ENCODE measurements at regions not wholly inside any gene's neighbourhood (a gene's known extent, or its start where the extent isn't known, plus 50 kb on each side); places are given as distances from the start of the nearest gene placed in this dataset.
"Not testable (repeated sequence)": the region's sequence is repeated elsewhere in the genome, so short reads cannot be mapped to it uniquely, and the experiment has no call there.

GRCh38 chr11:97912629-97913028 lies 1108.1 kb upstream of the CNTN5 start:
- Histone ChIP-seq H3K4me1 (ENCODE audit: control insufficient read depth, extremely low read depth, insufficient read depth, low read length) (no peaks in the 10 kb centered on the region), H3K9me3 (ENCODE audit: control insufficient read depth, low read depth, low read length) (no peaks in the 10 kb centered on the region), H3K27ac (ENCODE audit: control insufficient read depth, insufficient read depth, low read length) (no peak overlapping the region), H3K27me3 (ENCODE audit: control insufficient read depth, extremely low read depth, insufficient read depth, low read length) (no peaks in the 10 kb centered on the region), H3K4me2 (ENCODE audit: control insufficient read depth, extremely low read depth, insufficient read depth, low read depth, low read length) (no peak overlapping the region), H3K36me3 (ENCODE audit: control insufficient read depth in 2 of 2, extremely low read depth in 1 of 2, insufficient read depth in 2 of 2, low read length in 2 of 2) (no peaks in the 10 kb centered on the region), H3K9me1 (ENCODE audit: control insufficient read depth, extremely low read depth, insufficient read depth, low read length) (no peaks in the 10 kb centered on the region), H3K9ac (ENCODE audit: control insufficient read depth, extremely low read depth, insufficient read depth, low read length) (no peak overlapping the region), H4K20me1 (ENCODE audit: control insufficient read depth, extremely low read depth, insufficient read depth, low read length) (no peaks in the 10 kb centered on the region), H3K79me2 (ENCODE audit: control insufficient read depth, insufficient read depth, low read length) (no peaks in the 10 kb centered on the region), H3K4me3 (ENCODE audit: control insufficient read depth in 2 of 3, extremely low read depth in 1 of 3, insufficient read depth in 2 of 3, low read depth in 1 of 3, low read length in 3 of 3) (no peak overlapping the region), H2AFZ (ENCODE audit: control insufficient read depth, low read length) (no peak overlapping the region)
- TF ChIP-seq CTCF (optimal IDR thresholded peaks at IDR 0.05 in 1 of 3, IDR thresholded peaks at IDR 0.05 in 1 of 3, conservative IDR thresholded peaks at IDR 0.05 in 1 of 3; ENCODE audit: extremely low read depth in 1 of 3, insufficient read depth in 2 of 3, low read length in 3 of 3), result no peak
- TF ChIP-seq EZH2 (IDR thresholded peaks at IDR 0.05; ENCODE audit: low read length), result no peak
- FAIRE-seq (no peak), DNase-seq (ENCODE audit: low read depth, low spot score) (no peak)
- dilution Hi-C loops (cut with MboI; ENCODE audit: extremely low pct_ligation_motif_present, low sequenced_read_pairs), result no loop called here

- H3K4me1 ChIP-seq (ENCODE audit: control insufficient read depth, extremely low read depth, insufficient read depth, low read length); H3K9me1 ChIP-seq (ENCODE audit: control insufficient read depth, extremely low read depth, insufficient read depth, low read length); H3K79me2 ChIP-seq (ENCODE audit: control insufficient read depth, insufficient read depth, low read length); H2AFZ ChIP-seq (ENCODE audit: control insufficient read depth, low read length); H3K36me3 ChIP-seq (ENCODE audit: control insufficient read depth in 2 of 2, extremely low read depth in 1 of 2, insufficient read depth in 2 of 2, low read length in 2 of 2); H3K4me2 ChIP-seq (ENCODE audit: control insufficient read depth, extremely low read depth, insufficient read depth, low read depth, low read length); H4K20me1 ChIP-seq (ENCODE audit: control insufficient read depth, extremely low read depth, insufficient read depth, low read length); dilution Hi-C loops (cut with MboI; ENCODE audit: extremely low pct_ligation_motif_present, low sequenced_read_pairs); H3K27me3 ChIP-seq (ENCODE audit: control insufficient read depth, extremely low read depth, insufficient read depth, low read length); H3K9ac ChIP-seq (ENCODE audit: control insufficient read depth, extremely low read depth, insufficient read depth, low read length); DNase-seq (ENCODE audit: low read depth, low spot score); FAIRE-seq; H3K9me3 ChIP-seq (ENCODE audit: control insufficient read depth, low read depth, low read length); H3K4me3 ChIP-seq (ENCODE audit: control insufficient read depth in 2 of 3, extremely low read depth in 1 of 3, insufficient read depth in 2 of 3, low read depth in 1 of 3, low read length in 3 of 3); H3K27ac ChIP-seq (ENCODE audit: control insufficient read depth, insufficient read depth, low read length): not testable (repeated sequence)
Observed at GRCh38 chr11:97922933-97923332, 1097.8 kb upstream of the CNTN5 start.

GRCh38 chr11:97934572-97935208 lies 1086.1 kb upstream of the CNTN5 start:
- H3K4me1 ChIP-seq (ENCODE audit: control insufficient read depth, extremely low read depth, insufficient read depth, low read length), result no peaks in the 10 kb centered on the region
- no peaks in the 10 kb centered on the region for H3K79me2 ChIP-seq (ENCODE audit: control insufficient read depth, insufficient read depth, low read length)
- no peaks in the 10 kb centered on the region for H3K9me3 ChIP-seq (ENCODE audit: control insufficient read depth, low read depth, low read length)
- no peak overlapping the region for H3K4me2 ChIP-seq (ENCODE audit: control insufficient read depth, extremely low read depth, insufficient read depth, low read depth, low read length)
- no peaks in the 10 kb centered on the region for H3K36me3 ChIP-seq (ENCODE audit: control insufficient read depth in 2 of 2, extremely low read depth in 1 of 2, insufficient read depth in 2 of 2, low read length in 2 of 2)
- no peak overlapping the region for H2AFZ ChIP-seq (ENCODE audit: control insufficient read depth, low read length)
- dilution Hi-C loops (cut with MboI; ENCODE audit: extremely low pct_ligation_motif_present, low sequenced_read_pairs), result no loop called here
- H3K4me3 ChIP-seq (ENCODE audit: control insufficient read depth in 2 of 3, extremely low read depth in 1 of 3, insufficient read depth in 2 of 3, low read depth in 1 of 3, low read length in 3 of 3), result no peak overlapping the region
- no peaks in the 10 kb centered on the region for H3K9me1 ChIP-seq (ENCODE audit: control insufficient read depth, extremely low read depth, insufficient read depth, low read length)
- FAIRE-seq (no peak), DNase-seq (ENCODE audit: low read depth, low spot score) (no peak)
- no peak overlapping the region for H3K27ac ChIP-seq (ENCODE audit: control insufficient read depth, insufficient read depth, low read length)
- H3K9ac ChIP-seq (ENCODE audit: control insufficient read depth, extremely low read depth, insufficient read depth, low read length), result no peak overlapping the region
- no peaks in the 10 kb centered on the region for H4K20me1 ChIP-seq (ENCODE audit: control insufficient read depth, extremely low read depth, insufficient read depth, low read length)
- H3K27me3 ChIP-seq (ENCODE audit: control insufficient read depth, extremely low read depth, insufficient read depth, low read length), result no peaks in the 10 kb centered on the region
- TF ChIP-seq EZH2 (IDR thresholded peaks at IDR 0.05; ENCODE audit: low read length), result no peak
- TF ChIP-seq CTCF (optimal IDR thresholded peaks at IDR 0.05 in 1 of 3, IDR thresholded peaks at IDR 0.05 in 1 of 3, conservative IDR thresholded peaks at IDR 0.05 in 1 of 3; ENCODE audit: extremely low read depth in 1 of 3, insufficient read depth in 2 of 3, low read length in 3 of 3), result no peak
